Kidney epithelial cell (primary cell): ENCODE measurements at regions not wholly inside any gene's neighbourhood (a gene's known extent, or its start where the extent isn't known, plus 50 kb on each side); places are given as distances from the start of the nearest gene placed in this dataset.
"Not testable (repeated sequence)": the region's sequence is repeated elsewhere in the genome, so short reads cannot be mapped to it uniquely, and the experiment has no call there.

Experiments used
- DNase-seq: peaks from one replicate; pipeline ENCODE4 v3.0.0-alpha.2; 2010; ENCODE audit warnings: low read depth
- H3K27me3 ChIP-seq: 2 replicates; pipeline ENCODE4 v1.6.0; 2011; ENCODE audit warnings: low read length; ENCODE audit not compliant: control insufficient read depth, insufficient read depth
- H3K36me3 ChIP-seq: 2 replicates; pipeline ENCODE4 v1.5.1; 2011; ENCODE audit warnings: low read length; ENCODE audit not compliant: control insufficient read depth, insufficient read depth
- H3K4me3 ChIP-seq: 2 replicates; pipeline ENCODE4 v1.5.1; 2011; ENCODE audit warnings: low read depth, mild to moderate bottlenecking, control low read depth, low read length
- TF ChIP-seq, protein P1 (sequence below): IDR thresholded peaks from 2 replicates; pipeline ENCODE4 v1.5.1; 2011; ENCODE audit warnings: mild to moderate bottlenecking, moderate library complexity, low read length, control low read depth, inconsistent platforms; ENCODE audit not compliant: insufficient read depth, poor library complexity, severe bottlenecking

DNA sequence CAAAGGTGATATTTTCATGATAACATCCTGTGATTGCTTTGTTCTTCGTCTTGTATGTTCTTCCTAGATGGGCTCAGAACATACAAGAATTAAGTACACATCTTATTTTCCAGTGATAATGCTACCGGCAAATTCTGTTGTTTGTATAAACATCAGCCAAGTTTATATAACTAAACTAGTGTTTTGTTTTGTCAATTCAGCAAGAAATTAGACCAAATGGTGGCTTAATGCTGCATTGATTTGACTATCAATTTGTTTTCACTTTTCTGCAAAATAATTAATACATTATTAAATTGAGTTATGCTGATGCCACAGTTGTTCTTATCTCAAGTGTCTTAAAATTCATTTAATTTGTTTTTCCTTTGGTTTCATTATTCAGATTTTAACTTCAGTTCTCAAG, 177.7 kb downstream of the OR4F29 start:
- not testable (repeated sequence) for H3K27me3 ChIP-seq, H3K4me3 ChIP-seq, H3K36me3 ChIP-seq, DNase-seq

DNA sequence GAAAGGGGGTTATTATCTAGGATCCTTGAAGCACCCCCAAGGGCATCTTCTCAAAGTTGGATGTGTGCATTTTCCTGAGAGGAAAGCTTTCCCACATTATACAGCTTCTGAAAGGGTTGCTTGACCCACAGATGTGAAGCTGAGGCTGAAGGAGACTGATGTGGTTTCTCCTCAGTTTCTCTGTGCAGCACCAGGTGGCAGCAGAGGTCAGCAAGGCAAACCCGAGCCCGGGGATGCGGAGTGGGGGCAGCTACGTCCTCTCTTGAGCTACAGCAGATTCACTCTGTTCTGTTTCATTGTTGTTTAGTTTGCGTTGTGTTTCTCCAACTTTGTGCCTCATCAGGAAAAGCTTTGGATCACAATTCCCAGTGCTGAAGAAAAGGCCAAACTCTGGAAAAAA, 183.7 kb downstream of the OR4F29 start:
- H3K4me3 ChIP-seq, H3K27me3 ChIP-seq, H3K36me3 ChIP-seq: not testable (repeated sequence)
- TF ChIP-seq, protein P1, sequence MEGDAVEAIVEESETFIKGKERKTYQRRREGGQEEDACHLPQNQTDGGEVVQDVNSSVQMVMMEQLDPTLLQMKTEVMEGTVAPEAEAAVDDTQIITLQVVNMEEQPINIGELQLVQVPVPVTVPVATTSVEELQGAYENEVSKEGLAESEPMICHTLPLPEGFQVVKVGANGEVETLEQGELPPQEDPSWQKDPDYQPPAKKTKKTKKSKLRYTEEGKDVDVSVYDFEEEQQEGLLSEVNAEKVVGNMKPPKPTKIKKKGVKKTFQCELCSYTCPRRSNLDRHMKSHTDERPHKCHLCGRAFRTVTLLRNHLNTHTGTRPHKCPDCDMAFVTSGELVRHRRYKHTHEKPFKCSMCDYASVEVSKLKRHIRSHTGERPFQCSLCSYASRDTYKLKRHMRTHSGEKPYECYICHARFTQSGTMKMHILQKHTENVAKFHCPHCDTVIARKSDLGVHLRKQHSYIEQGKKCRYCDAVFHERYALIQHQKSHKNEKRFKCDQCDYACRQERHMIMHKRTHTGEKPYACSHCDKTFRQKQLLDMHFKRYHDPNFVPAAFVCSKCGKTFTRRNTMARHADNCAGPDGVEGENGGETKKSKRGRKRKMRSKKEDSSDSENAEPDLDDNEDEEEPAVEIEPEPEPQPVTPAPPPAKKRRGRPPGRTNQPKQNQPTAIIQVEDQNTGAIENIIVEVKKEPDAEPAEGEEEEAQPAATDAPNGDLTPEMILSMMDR = peak; percentile 34
- DNase-seq = peak; percentile 1
